Amniotic stem cell (primary cell): ENCODE measurements at regions not wholly inside any gene's neighbourhood (a gene's known extent, or its start where the extent isn't known, plus 50 kb on each side); places are given as distances from the start of the nearest gene placed in this dataset.

ENCODE experiments used
- DNase-seq: peaks from one replicate; lab custom pipeline; 2025; lab: John Stamatoyannopoulos, UW

DNA sequence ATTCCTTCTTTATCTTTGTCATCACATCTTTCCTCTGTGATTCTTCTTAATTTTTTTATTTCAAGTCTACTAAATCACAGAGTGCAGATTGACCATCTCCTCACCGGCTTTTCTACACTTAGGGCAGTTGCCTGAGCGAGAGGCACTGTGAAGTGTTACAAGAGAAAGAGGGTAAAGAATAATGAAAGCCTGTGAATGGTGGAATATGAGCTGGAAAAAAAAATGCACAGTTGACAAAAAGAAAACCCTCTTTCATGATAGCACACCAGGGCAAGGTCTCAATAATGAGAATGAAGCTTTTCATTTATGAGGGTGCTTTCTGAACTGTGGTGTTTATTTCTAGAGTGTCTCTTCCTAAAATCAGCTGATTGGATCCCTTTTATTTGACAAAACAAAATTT, 106.2 kb upstream of the PDE3A start:
- no peak for DNase-seq

GRCh38 chr12:20264026-20264425, 104.3 kb upstream of the PDE3A start:
- DNase-seq, result no peak

DNA sequence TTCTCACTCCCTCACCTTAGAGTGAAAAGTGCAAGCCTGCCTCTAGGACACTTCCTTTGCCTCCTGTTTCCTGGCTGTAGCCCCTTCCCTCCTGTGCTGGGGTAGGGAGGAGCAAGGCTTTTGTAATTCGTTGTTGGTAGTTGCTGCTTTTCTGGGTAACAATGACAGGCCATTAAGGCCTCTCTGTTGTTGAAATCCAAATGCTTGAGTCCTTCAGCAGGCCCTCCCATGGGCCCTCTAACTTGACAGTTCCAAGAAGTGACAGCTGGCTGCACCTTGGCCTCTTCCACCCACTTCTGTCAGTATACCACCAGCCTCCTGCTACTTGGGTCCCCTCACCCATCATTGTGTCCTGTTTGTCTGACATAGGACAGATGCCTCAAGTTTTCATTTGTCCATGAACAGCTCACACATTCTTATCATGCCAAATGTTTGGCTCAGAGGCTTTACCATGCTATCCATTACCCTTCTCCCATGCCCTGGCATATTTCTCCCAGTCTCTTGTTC, 103.7 kb upstream of the PDE3A start:
- no peak for DNase-seq

DNA sequence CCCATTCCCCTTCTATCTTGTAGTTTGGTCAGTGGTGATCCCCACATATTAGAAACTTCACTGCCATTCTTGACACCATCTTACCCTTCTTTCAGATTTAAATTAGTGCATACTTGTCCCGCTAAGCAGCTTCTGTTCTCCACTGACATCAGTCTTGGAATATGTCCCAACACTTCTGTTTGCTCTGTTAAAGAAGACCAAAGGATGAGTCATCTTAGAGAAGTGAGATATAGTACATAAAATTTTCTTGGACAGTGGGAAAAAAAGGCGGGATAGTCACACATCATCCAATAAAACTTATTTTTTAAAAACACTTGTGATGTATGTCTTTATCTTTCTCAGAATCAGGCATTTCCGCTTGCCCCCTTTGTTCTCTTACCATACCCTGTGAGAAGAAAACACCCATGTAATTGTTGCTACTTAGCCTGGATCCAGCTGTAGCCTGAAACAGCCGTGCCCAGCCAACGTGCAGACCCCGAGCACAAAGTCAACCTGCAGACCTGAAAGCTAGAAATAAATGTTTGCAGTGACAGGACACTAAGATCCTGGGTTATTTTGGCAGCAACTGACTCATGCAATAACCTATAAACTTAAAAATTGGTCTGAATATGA, 100.1 kb upstream of the PDE3A start:
- no peak for DNase-seq

GRCh38 chr12:20268771-20269170, 99.6 kb upstream of the PDE3A start:
- DNase-seq, result no peak

DNA sequence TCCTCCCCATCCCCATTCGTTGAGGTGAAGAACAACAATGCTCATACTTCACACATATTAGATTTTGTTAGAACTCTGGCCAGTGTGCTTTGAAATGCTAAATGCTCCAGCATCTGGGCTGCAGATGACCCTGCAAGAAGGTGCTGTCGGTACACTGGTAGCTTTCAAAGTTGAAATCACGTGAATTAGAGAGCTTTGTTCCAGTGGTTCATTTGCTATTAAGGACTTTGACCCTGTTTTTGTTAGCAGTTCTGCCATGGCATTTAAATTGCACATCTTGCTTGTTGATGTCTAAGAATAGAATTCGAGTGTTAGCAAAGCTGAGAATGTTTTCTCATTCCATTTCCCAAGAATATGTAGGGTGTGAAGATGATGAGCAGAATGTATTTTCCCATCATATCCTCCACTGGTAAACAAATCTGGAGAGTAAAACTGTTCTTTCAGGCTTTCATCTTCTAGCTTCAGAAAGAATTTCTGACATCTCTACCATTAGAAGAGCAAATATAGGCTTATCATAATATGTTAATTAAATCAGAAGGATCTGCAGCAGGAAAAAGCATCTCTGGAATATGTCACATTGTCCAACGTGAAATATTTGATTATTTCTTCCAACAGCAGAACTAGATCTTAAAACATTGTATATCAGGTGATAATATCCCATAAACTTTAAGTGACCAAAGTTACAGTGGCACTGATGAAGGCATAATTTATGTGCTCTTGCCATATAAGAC, 98.8 kb upstream of the PDE3A start:
- DNase-seq, result no peak

GRCh38 chr12:20270557-20270956, 97.8 kb upstream of the PDE3A start:
- DNase-seq, result no peak

- DNase-seq, result no peak
Measured at GRCh38 chr12:20272161-20272560, 96.2 kb upstream of the PDE3A start.

- no peak for DNase-seq
Measured at GRCh38 chr12:20272801-20273200, 95.5 kb upstream of the PDE3A start.

DNA sequence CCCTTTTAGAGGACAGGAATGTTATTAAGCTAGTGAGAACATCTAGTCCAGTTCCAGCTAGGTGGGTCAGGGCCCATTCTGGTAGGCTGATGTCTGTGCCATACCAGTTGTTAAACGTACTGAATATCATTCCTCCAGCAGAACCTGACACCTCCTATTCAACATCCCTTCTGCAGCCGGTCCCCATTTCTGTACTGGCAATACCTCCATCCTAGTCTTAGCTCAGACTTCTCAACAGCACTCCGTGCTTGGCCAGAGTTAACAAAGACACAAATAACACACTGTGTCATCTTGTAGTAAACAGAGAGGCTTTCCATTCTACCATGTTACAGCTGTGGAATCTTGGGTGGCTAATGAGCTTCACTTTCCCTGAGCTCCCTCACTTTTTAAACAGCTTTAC, 94.3 kb upstream of the PDE3A start:
- DNase-seq, result no peak

- no peak for DNase-seq
Measured at GRCh38 chr12:20278276-20278675, 90.1 kb upstream of the PDE3A start.

- DNase-seq, result no peak
Measured at GRCh38 chr12:20280515-20280914, 87.8 kb upstream of the PDE3A start.

- DNase-seq, result no peak
Measured at GRCh38 chr12:20282401-20282800, 85.9 kb upstream of the PDE3A start.

- DNase-seq, result no peak
Measured at GRCh38 chr12:20283482-20283881, 84.9 kb upstream of the PDE3A start.

DNA sequence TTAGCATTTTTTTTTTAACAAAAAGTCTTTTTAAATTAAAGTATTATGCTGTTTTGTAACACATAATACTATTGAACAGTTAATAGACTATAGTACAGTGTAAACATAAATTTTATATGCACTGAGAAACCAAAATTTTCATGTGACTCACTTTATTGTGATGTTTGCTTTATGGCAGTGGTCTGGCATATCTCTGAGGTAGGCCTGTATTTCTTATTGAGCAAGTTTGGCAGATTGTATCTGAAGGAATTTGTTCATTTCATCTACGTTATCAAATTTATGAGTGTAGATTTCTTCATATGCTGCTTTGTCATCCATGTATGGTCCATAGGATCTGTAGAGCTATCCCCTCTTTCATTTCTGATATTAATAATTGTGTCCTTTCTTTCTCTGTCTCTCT, 78.8 kb upstream of the PDE3A start:
- DNase-seq, result no peak

DNA sequence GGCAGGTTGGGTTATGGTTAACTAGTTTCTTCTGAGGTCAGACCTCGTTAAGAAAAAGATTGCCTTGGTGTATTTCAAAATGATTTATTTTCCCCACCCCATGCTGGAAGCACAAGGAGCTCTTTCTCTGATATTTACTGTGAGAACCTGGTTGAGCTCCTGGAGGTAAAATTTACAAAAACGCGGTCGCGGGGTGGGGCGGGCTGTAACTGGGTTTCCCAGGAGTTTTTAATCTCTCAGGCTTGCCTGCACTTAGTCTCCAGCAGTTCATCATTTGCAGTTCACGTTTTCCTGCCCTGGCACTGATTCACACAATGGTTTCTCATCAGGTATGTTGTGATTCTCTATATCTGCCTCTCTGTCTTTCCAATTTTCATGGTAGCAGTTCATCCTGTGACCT, 67.9 kb upstream of the PDE3A start:
- DNase-seq, result no peak

GRCh38 chr12:20305470-20305869, 62.9 kb upstream of the PDE3A start:
- no peak for DNase-seq

- DNase-seq, result no peak
Measured at GRCh38 chr12:20309504-20310148, 58.7 kb upstream of the PDE3A start.

DNA sequence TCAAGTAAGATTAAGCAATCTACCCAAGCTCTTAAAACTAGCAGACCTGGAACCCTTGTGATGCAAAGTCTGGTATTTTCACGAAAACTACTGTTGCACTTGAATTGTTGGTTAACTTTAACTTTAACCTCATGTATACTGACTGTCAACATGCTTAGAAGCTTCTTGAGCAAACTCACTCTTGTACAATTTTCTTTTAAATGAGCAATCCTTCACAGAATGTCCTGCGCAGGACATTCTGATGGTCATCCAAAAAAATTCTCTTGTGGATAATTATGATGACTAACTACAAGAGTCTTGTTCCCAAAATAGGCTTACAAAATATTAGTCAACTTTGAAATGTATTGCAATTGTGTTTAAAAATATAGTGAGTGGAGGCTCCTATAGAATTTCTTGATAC, 54.0 kb upstream of the PDE3A start:
- DNase-seq, result peak; percentile 38

- DNase-seq, result no peak
Measured at GRCh38 chr12:20317554-20317953, 50.8 kb upstream of the PDE3A start.
